Fibroblast of skin of scalp (primary cell): ENCODE measurements at regions not wholly inside any gene's neighbourhood (a gene's known extent, or its start where the extent isn't known, plus 50 kb on each side); places are given as distances from the start of the nearest gene placed in this dataset.
A peak's percentile ranks its signal among the peaks of the same experiment; 100 is the strongest.
"Not testable (repeated sequence)": the region's sequence is repeated elsewhere in the genome, so short reads cannot be mapped to it uniquely, and the experiment has no call there.

Experiments used
- DNase-seq: peaks from one replicate; pipeline ENCODE4 v3.0.0-alpha.2; 2013

- DNase-seq: peak; percentile 45
These were observed 79.5 kb upstream of the RPL38 start for GRCh38 chr17:74123866-74124444.

DNA sequence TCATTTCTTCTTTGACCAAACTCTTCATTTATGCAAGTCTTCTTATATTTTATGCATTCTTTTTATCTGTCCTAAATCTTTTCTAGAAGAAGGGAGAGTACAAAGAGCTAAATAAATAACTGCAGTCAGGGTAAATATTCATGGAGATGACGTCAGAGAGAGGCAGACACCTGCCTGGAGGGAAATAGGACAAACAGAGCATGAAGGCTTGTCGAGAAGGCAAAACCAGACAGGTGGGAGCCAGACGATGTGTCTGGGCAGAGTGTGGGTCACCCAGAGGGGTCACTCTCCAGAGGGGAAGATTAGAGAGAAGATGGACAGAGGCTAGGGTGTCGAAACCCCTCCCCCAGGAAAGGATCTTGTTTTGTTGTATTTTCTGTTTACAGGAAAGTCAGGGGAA lies 78.3 kb upstream of the RPL38 start:
- DNase-seq: no peak

- no peak for DNase-seq
These were observed 77.1 kb upstream of the RPL38 start for GRCh38 chr17:74126179-74126900.

DNA sequence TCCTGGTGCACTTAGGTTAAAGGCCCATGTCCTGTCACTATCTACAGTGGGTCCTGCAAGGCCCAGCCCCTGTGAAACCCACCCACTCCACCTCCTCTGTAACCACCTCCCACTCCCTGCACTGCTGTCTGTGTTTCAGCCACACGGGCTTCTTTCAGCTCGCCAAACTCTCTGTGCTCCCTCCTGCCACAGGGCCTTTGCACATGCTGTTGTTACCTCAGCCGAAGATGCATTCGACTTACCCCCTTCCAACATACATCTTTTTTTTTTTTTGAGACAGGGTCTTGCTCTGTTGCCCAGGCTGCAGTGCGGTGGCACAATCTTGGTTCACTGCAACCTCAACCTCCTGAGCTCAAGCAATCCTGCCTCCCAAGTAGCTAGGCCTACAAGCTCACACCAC lies 76.5 kb upstream of the RPL38 start:
- DNase-seq: no peak

DNA sequence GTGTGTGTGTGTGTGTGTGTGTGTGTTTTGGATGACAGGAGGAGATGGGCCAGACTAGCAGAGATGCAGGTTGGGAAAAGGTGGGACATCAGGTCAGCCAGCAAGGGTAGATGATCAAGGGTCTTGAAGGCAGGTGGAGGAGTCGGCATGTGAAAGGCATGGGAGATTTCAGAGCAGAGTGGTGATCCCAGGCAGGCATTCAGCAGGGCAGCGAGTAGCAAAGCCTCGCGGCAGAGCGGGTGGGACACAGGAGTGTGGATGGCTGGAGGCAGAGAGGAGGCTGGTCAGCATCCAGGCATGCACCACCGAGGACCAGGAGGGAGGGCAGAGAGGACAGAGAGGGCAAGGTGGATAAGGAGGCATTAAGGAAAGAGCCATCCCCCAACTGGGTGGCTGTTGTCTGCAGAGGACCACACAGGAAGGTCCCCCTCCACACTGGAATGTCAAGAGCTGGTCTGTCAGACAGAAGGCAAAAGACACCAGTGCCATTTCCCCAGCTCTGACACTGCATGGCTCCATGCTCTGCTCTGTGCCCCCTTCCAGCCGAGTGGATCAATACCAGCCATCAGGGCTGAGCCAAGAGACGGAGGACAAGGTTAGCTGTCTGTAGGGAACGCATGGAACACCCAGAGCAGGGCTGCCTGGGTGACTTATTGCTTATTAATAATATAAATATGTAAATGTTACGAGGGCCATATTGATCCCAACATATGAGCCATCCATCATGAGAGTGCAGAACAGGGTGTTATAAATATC lies 74.8 kb upstream of the RPL38 start:
- no peak for DNase-seq

DNA sequence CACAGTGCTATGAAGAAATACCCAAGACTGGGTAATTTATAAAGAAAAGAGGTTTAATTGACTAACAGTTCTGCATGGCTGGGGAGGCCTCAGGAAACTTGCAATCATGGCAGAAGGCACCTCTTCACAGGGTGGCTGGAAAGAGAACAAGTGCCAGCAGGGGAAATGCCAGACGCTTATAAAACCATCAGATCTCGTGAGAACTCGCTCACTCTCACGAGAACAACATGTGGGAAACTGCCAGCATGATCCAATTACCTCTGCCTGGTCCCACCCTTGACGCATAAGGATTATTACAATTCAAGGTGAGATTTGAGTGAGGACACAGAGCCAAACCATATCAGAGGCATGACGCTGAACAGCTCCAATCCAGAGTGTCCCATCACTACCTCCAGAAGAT lies 73.7 kb upstream of the RPL38 start:
- not testable (repeated sequence) for DNase-seq

DNA sequence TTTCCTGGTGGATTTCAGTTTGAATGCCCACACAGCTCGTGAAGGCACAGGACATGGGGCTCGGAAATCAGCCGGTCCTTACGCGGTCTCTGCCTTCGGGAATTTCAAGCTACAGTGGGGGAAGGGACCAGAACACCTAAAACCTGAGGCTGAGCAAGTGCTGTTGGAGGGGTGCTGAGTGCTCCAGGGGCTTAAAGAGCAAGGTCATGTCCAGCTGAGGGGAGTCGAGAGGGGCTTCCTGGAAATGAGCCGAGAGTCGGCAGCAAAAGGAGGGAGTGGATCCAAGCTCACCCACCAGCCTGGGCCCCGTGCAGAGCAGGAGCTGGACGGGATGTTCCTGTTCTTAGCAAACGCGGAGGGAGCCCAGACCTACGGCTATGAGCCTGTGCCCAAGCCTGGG lies 73.2 kb upstream of the RPL38 start:
- DNase-seq: no peak

DNA sequence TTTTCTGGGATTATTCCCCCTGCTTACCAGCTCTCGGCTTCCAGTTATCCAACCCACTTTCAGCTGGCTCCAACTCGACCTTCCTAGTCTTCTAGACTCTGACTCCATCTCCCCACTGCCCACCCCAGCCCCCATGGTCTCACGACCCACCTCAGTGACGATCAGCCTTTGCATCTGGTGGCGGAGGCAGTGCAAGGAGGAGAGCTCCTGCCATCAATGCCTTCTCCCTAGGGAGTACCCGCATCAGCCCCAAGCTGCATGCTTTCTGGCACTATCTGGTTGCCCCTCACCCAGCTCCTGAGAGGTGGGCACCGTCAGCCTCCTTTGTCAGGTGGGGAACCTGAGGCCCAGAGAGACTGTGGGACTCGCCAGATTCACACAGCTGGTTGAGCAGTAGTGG lies 72.6 kb upstream of the RPL38 start:
- no peak for DNase-seq

- no peak for DNase-seq
These were observed 71.1 kb upstream of the RPL38 start for GRCh38 chr17:74132354-74132753.

- no peak for DNase-seq
These were observed 69.7 kb upstream of the RPL38 start for GRCh38 chr17:74133740-74134139.

GRCh38 chr17:74134234-74134633 lies 69.2 kb upstream of the RPL38 start:
- not testable (repeated sequence) for DNase-seq

DNA sequence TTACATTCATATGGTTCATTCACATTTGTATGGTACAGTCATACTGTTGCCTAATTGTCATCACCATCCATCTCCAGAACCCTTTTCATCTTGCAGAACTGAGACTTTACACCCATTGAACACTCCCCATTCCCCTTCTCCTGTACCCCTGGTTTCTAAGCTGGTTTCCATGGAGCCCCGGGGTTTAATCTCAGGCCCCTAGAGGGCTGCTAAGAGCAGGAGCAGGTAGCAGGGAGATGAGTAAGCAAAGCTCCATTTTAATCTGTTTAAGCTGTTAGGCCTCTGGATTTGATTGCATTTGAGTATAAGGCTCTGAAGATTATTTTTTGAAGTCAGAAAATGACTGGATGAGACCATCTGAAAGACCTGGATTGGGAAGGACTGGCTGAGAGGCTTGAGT lies 68.5 kb upstream of the RPL38 start:
- no peak for DNase-seq

GRCh38 chr17:74135391-74136167 lies 67.9 kb upstream of the RPL38 start:
- DNase-seq: no peak

- no peak for DNase-seq
These were observed 66.1 kb upstream of the RPL38 start for GRCh38 chr17:74137416-74137815.

GRCh38 chr17:74139120-74139519 lies 64.4 kb upstream of the RPL38 start:
- DNase-seq: no peak

DNA sequence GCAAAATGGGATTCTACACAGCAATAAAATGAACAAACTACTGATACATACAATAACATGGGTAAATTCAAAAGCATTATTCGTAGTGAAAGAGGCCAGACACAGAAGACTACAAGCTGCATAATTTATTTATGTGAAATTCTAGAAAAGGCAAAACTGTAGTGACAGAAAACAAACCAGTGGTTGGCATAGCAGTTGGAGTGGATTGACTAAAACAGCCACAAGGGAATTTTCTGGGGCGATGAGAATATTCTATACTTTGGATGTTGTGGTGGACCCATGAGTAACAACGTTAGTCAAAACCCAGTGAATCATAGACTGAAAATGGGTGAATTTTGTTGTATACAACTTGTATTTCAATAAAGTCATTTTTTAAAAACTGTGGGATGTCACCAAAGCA lies 63.2 kb upstream of the RPL38 start:
- no peak for DNase-seq

- no peak for DNase-seq
These were observed 61.9 kb upstream of the RPL38 start for GRCh38 chr17:74141612-74142011.

GRCh38 chr17:74143318-74143717 lies 60.2 kb upstream of the RPL38 start:
- not testable (repeated sequence) for DNase-seq

DNA sequence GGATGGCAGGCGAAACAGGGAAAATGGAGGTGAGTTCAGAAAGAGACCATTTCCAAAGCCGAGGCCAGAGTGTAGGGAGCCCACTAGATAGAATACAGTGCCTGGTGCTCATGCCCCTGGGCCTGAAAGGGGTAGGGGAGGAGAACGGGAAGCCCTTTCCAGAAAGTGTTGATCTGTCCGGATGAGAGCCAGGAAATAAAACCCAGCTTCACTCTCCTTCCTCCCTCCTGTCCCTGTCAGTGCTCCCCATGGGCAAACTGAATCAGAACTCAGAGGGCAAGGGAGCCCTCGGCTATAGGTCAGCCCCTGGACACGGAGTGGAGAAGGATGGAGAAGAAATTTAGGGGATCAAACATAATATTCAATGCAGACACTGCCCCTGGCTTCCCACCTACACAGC lies 57.7 kb upstream of the RPL38 start:
- DNase-seq: no peak

DNA sequence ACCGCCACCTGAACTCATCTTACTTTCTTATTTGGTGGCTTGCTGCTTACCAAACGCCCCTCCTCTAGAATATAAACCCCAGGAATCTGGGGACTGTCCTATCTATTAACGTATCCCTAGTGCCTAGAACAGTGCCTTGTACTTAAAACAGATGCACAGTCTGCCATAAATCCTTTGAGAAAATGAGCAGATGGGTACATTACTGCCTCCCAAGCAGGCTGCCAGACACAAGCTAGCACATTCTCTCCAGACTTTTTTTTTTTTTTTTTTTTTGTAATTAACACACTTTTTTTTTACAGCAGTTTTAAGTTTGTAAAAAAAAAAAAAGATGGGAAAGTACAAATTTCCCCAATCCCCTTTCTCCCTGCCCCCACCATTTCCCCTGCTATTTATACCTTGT lies 57.3 kb upstream of the RPL38 start:
- DNase-seq: no peak

DNA sequence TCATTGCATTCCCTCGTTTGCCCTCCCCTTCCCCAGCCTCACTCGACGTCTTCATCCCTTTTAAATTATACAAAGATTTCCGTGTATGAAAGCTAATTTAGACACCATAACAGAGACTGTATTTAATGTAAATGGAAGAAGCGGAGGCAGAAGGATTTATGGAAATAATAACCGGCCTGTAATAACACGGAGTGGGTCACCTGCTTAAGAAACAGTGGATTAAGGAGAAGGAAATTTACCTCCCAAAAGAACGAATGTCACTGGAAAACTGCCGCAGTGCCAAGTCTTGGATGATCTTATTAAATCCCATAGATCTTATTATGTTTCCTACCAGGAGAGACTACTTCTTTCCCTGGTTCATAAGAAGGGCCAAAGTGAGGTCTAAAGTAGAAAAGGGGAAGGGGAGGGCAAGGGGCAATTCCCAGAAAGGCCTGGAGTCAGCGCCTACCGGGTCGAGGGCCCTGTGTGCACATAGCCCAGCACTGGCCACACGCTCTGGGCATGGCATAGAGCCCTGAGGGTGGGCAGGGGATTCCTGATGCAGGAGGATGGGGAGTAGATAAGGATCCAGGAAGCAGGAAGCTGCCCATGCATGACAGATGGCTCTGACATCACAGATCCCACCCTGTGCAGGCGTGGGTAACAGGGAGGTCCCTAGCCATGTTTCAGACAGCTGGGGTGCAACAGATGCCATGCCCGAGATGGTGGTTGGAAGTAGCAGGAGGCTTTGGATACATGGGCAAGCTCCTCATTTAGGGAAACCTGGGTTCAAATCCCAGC lies 56.2 kb upstream of the RPL38 start:
- DNase-seq: no peak

DNA sequence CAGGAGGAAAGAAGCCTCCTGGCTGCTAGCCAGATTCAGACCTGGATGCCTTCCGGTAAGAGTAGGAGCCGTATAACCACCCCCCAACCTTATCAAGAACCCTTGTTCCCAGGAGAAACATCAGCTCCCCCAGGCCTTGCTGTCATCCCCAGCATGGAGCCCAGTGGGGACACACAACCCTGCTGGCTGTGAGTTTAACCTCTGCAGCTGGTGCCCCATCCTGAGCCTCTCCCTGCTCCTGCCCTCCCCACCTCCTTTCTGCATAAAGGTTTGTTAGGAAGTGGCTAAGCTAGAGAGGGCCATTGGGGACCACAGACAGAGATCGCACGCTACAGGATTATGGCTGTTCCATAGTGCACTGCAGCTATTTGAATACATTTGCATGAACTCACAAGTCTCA lies 55.5 kb upstream of the RPL38 start:
- DNase-seq: no peak
